Neural progenitor cell (in vitro differentiated cells): ENCODE measurements at regions not wholly inside any gene's neighbourhood (a gene's known extent, or its start where the extent isn't known, plus 50 kb on each side); places are given as distances from the start of the nearest gene placed in this dataset.

ENCODE experiments used
- DNase-seq: peaks from one replicate; pipeline ENCODE4 v3.0.0-alpha.2; 2016; ENCODE audit warnings: low spot score
- H2AFZ ChIP-seq: fragments of 200-600 bp; sonication (generic); replicated peaks from 2 replicates; pipeline ENCODE4 v1.6.1; 2016; ENCODE audit warnings: antibody characterized with exemption
- H3F3A ChIP-seq: fragments of 200-600 bp; sonication (generic); 2 replicates; pipeline ENCODE4 v1.6.1; 2016; ENCODE audit warnings: antibody characterized with exemption, low read depth
- H3K27ac ChIP-seq: fragments of 200-600 bp; sonication (generic); 2 replicates; pipeline ENCODE4 v1.5.1; 2016; ENCODE audit warnings: mild to moderate bottlenecking
- H3K27me3 ChIP-seq: fragments of 200-600 bp; sonication (generic); 2 replicates; pipeline ENCODE4 v1.6.1; 2016; ENCODE audit warnings: mild to moderate bottlenecking, moderate library complexity
- H3K36me3 ChIP-seq: fragments of 200-600 bp; sonication (generic); 2 replicates; pipeline ENCODE4 v1.5.1; 2016
- H3K4me1 ChIP-seq: fragments of 200-600 bp; sonication (generic); 2 replicates; pipeline ENCODE4 v1.6.1; 2016; ENCODE audit warnings: mixed run types
- H3K4me2 ChIP-seq: fragments of 200-600 bp; sonication (generic); 2 replicates; pipeline ENCODE4 v1.6.1; 2016
- H3K4me3 ChIP-seq: fragments of 200-600 bp; sonication (generic); 2 replicates; pipeline ENCODE4 v1.5.1; 2016
- H3K79me2 ChIP-seq: fragments of 200-600 bp; sonication (generic); 2 replicates; pipeline ENCODE4 v1.6.1; 2016; ENCODE audit warnings: low read depth
- H3K9ac ChIP-seq: fragments of 200-600 bp; sonication (generic); 2 replicates; pipeline ENCODE4 v1.6.1; 2016
- H3K9me3 ChIP-seq: fragments of 200-600 bp; sonication (generic); 2 replicates; pipeline ENCODE4 v1.5.1; 2016; ENCODE audit warnings: low read depth
- H4K20me1 ChIP-seq: fragments of 200-600 bp; sonication (generic); 2 replicates; pipeline ENCODE4 v1.6.1; 2016; ENCODE audit warnings: low read depth
- H3K27ac Mint-ChIP-seq: 3 replicates; pipeline ENCODE4 v1.8.0; 2021; ENCODE audit warnings: mixed read lengths
- H3K27me3 Mint-ChIP-seq: 2 replicates; pipeline ENCODE4 v1.8.0; 2022; ENCODE audit warnings: low read depth, mild to moderate bottlenecking, inconsistent platforms, moderate library complexity, mixed read lengths; ENCODE audit not compliant: insufficient read depth
- H3K36me3 Mint-ChIP-seq: 3 replicates; pipeline ENCODE4 v1.8.0; 2021; ENCODE audit warnings: mixed read lengths
- H3K4me1 Mint-ChIP-seq: 3 replicates; pipeline ENCODE4 v1.8.0; 2021; ENCODE audit warnings: mixed read lengths
- H3K4me3 Mint-ChIP-seq: 3 replicates; pipeline ENCODE4 v1.8.0; 2021; ENCODE audit warnings: mild to moderate bottlenecking, moderate library complexity, mixed read lengths
- H3K9me3 Mint-ChIP-seq: 3 replicates; pipeline ENCODE4 v1.8.0; 2020; ENCODE audit warnings: mixed read lengths
- EZH2 ChIP-seq: fragments of 200-600 bp; sonication (generic); IDR thresholded peaks from 2 replicates; pipeline ENCODE4 v1.6.1; 2017; ENCODE audit warnings: antibody characterized with exemption, mild to moderate bottlenecking, moderate library complexity
- EZH2phosphoT487 ChIP-seq: fragments of 200-600 bp; sonication (generic); IDR thresholded peaks from 2 replicates; pipeline ENCODE4 v1.6.1; 2017; ENCODE audit warnings: antibody characterized with exemption
- TF ChIP-seq, protein P1 (sequence below): fragments of 200-600 bp; sonication (generic); IDR thresholded peaks from 2 replicates; pipeline ENCODE4 v1.5.1; 2017; ENCODE audit warnings: antibody characterized with exemption, mild to moderate bottlenecking

DNA sequence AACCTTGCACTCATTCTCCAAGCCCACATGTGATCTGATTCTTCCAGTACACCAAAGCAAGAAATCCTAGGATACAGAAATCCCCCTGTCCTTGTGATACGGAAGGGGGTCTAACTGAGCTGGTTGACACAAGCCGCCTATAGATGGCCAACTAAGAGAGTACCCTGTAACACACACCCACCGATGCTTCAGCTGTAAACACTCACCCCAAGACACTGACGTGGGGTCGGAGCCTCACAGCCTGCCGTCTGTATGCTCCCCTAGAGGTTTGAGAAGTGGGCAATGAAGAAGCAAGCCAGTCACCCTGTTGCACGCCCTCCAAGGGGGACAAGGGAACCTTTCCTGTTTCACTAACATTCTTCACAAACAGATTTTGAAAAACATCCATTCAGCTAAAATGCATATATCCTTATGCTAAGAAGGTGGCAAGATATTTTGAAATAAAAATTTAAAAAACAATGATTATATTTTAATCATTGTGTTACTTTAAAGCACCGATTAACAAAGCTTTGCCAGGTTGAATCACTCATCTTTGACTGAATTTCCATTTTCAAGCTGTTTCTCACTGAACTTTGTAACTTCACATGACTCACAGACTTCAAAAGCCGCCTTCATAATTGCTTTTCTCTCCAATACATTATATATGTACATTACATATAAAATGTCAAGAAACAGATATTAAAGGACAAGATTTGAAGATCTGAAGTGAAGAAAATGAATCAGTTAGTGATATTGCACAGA is 329.3 kb downstream of the ARL4A start:
- Histone ChIP-seq H3K4me1 (peaks cover 53% of the 10 kb centered on the region), H3K4me2 (peak overlapping the region; percentile 79), H3K4me3 (no peak overlapping the region), H3K27me3 (no peaks in the 10 kb centered on the region), H3K9ac (no peak overlapping the region), H4K20me1 (no peaks in the 10 kb centered on the region), H2AFZ (peak overlapping the region; percentile 44), H3K9me3 (no peaks in the 10 kb centered on the region), H3F3A (peaks cover 27% of the 10 kb centered on the region), H3K27ac (peak overlapping the region; percentile 89), H3K36me3 (no peaks in the 10 kb centered on the region), H3K79me2 (no peaks in the 10 kb centered on the region)
- Mint-ChIP-seq H3K9me3 (peaks cover 12% of the 10 kb centered on the region), H3K4me3 (peak overlapping the region; percentile 77), H3K4me1 (peaks cover 57% of the 10 kb centered on the region), H3K27me3 (no peaks in the 10 kb centered on the region), H3K36me3 (peaks cover 19% of the 10 kb centered on the region), H3K27ac (peak overlapping the region; percentile 100)
- TF ChIP-seq EZH2: no peak
- TF ChIP-seq, protein P1, sequence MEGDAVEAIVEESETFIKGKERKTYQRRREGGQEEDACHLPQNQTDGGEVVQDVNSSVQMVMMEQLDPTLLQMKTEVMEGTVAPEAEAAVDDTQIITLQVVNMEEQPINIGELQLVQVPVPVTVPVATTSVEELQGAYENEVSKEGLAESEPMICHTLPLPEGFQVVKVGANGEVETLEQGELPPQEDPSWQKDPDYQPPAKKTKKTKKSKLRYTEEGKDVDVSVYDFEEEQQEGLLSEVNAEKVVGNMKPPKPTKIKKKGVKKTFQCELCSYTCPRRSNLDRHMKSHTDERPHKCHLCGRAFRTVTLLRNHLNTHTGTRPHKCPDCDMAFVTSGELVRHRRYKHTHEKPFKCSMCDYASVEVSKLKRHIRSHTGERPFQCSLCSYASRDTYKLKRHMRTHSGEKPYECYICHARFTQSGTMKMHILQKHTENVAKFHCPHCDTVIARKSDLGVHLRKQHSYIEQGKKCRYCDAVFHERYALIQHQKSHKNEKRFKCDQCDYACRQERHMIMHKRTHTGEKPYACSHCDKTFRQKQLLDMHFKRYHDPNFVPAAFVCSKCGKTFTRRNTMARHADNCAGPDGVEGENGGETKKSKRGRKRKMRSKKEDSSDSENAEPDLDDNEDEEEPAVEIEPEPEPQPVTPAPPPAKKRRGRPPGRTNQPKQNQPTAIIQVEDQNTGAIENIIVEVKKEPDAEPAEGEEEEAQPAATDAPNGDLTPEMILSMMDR: no peak
- no peak for TF ChIP-seq EZH2phosphoT487
- peak; percentile 26 for DNase-seq

DNA sequence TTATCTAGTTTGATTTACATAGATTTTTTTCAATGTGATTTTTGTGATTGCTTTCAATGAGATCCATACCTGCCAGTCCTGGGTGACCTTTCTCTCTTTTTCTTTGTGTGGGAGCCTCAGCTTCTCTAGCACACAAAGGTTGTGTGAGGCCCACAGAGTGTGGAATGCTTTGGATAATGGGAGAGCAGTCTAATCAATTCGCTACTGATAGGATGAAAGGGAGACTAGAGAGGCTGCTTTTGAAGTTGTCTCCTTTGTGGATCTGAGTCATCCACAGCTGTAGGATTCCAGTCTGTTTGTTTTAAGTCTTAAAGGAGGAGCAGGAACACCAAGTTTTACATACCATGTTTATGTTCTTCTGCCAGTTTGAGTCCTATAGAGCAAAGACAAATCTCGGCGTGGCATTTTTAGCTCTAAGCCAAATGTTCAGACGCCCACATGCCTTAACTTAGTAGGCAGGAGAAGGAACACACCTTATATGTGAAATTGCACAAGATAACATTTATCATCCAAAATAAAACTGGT is 330.0 kb downstream of the ARL4A start:
- Histone ChIP-seq H3K9me3 (no peaks in the 10 kb centered on the region), H3K4me3 (peak overlapping the region; percentile 35), H3K4me2 (peak overlapping the region; percentile 79), H3K36me3 (no peaks in the 10 kb centered on the region), H3K27me3 (no peaks in the 10 kb centered on the region), H3K27ac (peak overlapping the region; percentile 98), H3K4me1 (peaks cover 59% of the 10 kb centered on the region), H3K9ac (no peak overlapping the region), H3K79me2 (no peaks in the 10 kb centered on the region), H3F3A (peaks cover 27% of the 10 kb centered on the region), H4K20me1 (no peaks in the 10 kb centered on the region), H2AFZ (no peak overlapping the region)
- Mint-ChIP-seq H3K36me3 (peaks cover 17% of the 10 kb centered on the region), H3K27me3 (no peaks in the 10 kb centered on the region), H3K4me3 (peak overlapping the region; percentile 77), H3K4me1 (peaks cover 63% of the 10 kb centered on the region), H3K9me3 (peaks cover 8% of the 10 kb centered on the region), H3K27ac (peak overlapping the region; percentile 100)
- DNase-seq: peak; percentile 89
- TF ChIP-seq EZH2phosphoT487: peak; percentile 79
- TF ChIP-seq EZH2: no peak

DNA sequence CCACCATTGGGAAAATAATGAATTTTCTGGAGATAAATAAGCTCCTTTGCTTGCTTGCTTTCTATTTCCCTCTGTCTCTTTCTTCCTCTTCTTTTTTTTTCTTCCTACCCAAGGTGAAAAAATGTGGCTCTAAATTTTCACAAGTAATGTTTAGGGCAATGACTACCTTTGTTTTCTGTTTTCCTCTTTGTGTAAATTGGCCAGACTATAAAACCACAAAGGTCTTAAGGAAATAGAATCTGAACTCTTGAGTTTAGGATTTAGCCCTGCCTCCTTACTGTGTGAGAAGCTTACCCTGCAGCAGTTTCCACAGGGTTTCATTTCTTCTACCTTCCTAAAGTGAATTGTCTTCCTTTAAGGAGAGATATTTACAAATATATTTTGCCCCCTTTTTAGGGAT is 330.4 kb downstream of the ARL4A start:
- peak; percentile 43 for DNase-seq
- H3K4me3 Mint-ChIP-seq: peak overlapping the region; percentile 77
- H3K9ac ChIP-seq: no peak overlapping the region
- no peak overlapping the region for H2AFZ ChIP-seq
- peak overlapping the region; percentile 98 for H3K27ac ChIP-seq
- H3K27ac Mint-ChIP-seq: peak overlapping the region; percentile 100
- H4K20me1 ChIP-seq: no peaks in the 10 kb centered on the region
- H3K36me3 ChIP-seq: no peaks in the 10 kb centered on the region
- H3K9me3 Mint-ChIP-seq: peaks cover 7% of the 10 kb centered on the region
- peaks cover 27% of the 10 kb centered on the region for H3F3A ChIP-seq
- H3K9me3 ChIP-seq: no peaks in the 10 kb centered on the region
- peaks cover 16% of the 10 kb centered on the region for H3K36me3 Mint-ChIP-seq
- TF ChIP-seq EZH2 (no peak), EZH2phosphoT487 (no peak)
- TF ChIP-seq, protein P1: no peak
- peak overlapping the region; percentile 79 for H3K4me2 ChIP-seq
- peaks cover 67% of the 10 kb centered on the region for H3K4me1 Mint-ChIP-seq
- no peaks in the 10 kb centered on the region for H3K27me3 Mint-ChIP-seq
- peaks cover 63% of the 10 kb centered on the region for H3K4me1 ChIP-seq
- H3K4me3 ChIP-seq: peak overlapping the region; percentile 35
- H3K27me3 ChIP-seq: no peaks in the 10 kb centered on the region
- no peaks in the 10 kb centered on the region for H3K79me2 ChIP-seq
